Esophagus (tissue), 2 donors: ENCODE measurements at regions not wholly inside any gene's neighbourhood (a gene's known extent, or its start where the extent isn't known, plus 50 kb on each side); places are given as distances from the start of the nearest gene placed in this dataset.

ENCODE experiments used
- H3K27ac ChIP-seq, 2 donors: one replicate each; pipeline ENCODE4 v1.5.1; 2013; ENCODE audit warnings: low read depth in 2 of 2, mild to moderate bottlenecking in 2 of 2, inconsistent platforms in 1 of 2, low read length in 1 of 2, moderate library complexity in 1 of 2
- H3K27me3 ChIP-seq, 2 donors: one replicate each; pipeline ENCODE4 v1.6.1; 2013; ENCODE audit warnings: low read length in 2 of 2, control low read depth in 1 of 2, mild to moderate bottlenecking in 1 of 2; ENCODE audit not compliant: insufficient read depth in 2 of 2, control insufficient read depth in 1 of 2
- H3K36me3 ChIP-seq, 2 donors: one replicate each; pipeline ENCODE4 v1.6.1; 2013; ENCODE audit warnings: low read length in 1 of 2; ENCODE audit not compliant: control insufficient read depth in 2 of 2, insufficient read depth in 2 of 2
- H3K4me1 ChIP-seq, 2 donors: one replicate each; pipeline ENCODE4 v1.6.1; 2013; ENCODE audit warnings: low read length in 1 of 2; ENCODE audit not compliant: control insufficient read depth in 2 of 2, insufficient read depth in 2 of 2
- H3K4me3 ChIP-seq, 2 donors: one replicate each; pipeline ENCODE4 v1.5.1; 2013; ENCODE audit warnings: low read length in 2 of 2, mild to moderate bottlenecking in 2 of 2, low read depth in 1 of 2, moderate library complexity in 1 of 2
- H3K9me3 ChIP-seq, 2 donors: one replicate each; pipeline ENCODE4 v1.6.1; 2013; ENCODE audit warnings: mild to moderate bottlenecking in 2 of 2, low read depth in 1 of 2, low read length in 1 of 2, moderate library complexity in 1 of 2; ENCODE audit not compliant: control insufficient read depth in 2 of 2, insufficient read depth in 1 of 2
- WGBS, 2 donors: extraction: QIAGEN DNeasy Blood & Tissue Kit; methylation state at CpG; one replicate each; pipeline ENCODE4 v1.1.7; 2013; 5-methylcytosine and 5-hydroxymethylcytosine counted together
- donor health status: healthy with polysubstance abuse.
- donor health status: Bipolar disorder and iron deficiency.

- Histone ChIP-seq H3K9me3 (no peaks in the 10 kb centered on the region), H3K27ac (no peak overlapping the region), H3K4me1 (no peaks in the 10 kb centered on the region), H3K27me3 (no peaks in the 10 kb centered on the region), H3K36me3 (no peaks in the 10 kb centered on the region), H3K4me3 (no peak overlapping the region)
- WGBS, 2 donors = 86 to 87% methylated on average over 3 of the region's 3 CpGs
Measured at GRCh38 chr6:14848019-14848418, 397.9 kb upstream of the JARID2 start.

DNA sequence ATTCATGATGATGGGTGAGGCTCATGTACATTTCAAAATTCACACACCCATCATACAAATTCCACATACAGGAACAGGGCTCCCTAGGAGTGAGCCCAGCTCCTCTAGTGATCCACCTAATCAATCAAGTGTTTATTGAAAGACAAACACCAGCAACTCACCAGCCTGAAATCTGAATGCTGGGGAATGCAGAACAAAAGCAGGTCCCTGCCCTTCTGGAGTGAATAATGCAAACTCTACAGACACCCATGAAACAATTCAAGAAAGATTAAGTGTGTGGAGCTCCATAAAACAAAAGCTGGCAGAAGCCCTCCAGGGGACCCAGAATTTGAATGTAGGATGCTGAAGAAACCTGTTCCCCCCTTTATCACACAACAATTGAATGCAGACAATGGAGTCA, 396.7 kb upstream of the JARID2 start:
- H3K4me1 ChIP-seq = no peaks in the 10 kb centered on the region
- no peaks in the 10 kb centered on the region for H3K27me3 ChIP-seq
- H3K27ac ChIP-seq = no peak overlapping the region
- no peaks in the 10 kb centered on the region for H3K9me3 ChIP-seq
- H3K36me3 ChIP-seq = no peaks in the 10 kb centered on the region
- H3K4me3 ChIP-seq = no peak overlapping the region

DNA sequence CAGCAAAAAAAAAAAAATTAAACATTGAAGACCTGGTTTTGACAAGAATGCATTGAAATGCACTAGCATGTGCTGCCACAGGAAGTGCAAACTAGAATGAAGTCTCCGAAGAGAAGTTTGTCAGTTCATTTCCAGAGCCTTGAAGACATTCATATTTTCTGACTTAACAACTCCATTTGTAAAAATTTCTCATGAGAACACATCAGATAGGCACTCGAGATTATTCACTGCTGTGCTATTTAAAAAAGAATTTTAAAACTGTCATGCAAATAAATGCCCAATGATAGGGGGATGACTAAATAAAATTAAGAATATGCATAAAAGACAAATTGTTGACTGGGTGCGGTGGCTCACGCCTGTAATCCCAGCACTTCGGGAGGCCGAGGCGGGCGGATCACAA, 394.6 kb upstream of the JARID2 start:
- H3K27ac ChIP-seq = no peak overlapping the region
- H3K4me1 ChIP-seq = no peaks in the 10 kb centered on the region
- no peaks in the 10 kb centered on the region for H3K9me3 ChIP-seq
- 84 to 90% methylated on average over 7 to 8 of the region's 8 CpGs for WGBS, 2 donors
- H3K36me3 ChIP-seq = no peaks in the 10 kb centered on the region
- no peak overlapping the region for H3K4me3 ChIP-seq
- no peaks in the 10 kb centered on the region for H3K27me3 ChIP-seq

GRCh38 chr6:14852375-14852774, 393.5 kb upstream of the JARID2 start:
- H3K4me3 ChIP-seq = no peak overlapping the region
- H3K36me3 ChIP-seq = no peaks in the 10 kb centered on the region
- H3K27me3 ChIP-seq = no peaks in the 10 kb centered on the region
- H3K9me3 ChIP-seq = no peaks in the 10 kb centered on the region
- WGBS, 2 donors = 90 to 92% methylated on average over 5 of the region's 5 CpGs
- no peak overlapping the region for H3K27ac ChIP-seq
- H3K4me1 ChIP-seq = no peaks in the 10 kb centered on the region

DNA sequence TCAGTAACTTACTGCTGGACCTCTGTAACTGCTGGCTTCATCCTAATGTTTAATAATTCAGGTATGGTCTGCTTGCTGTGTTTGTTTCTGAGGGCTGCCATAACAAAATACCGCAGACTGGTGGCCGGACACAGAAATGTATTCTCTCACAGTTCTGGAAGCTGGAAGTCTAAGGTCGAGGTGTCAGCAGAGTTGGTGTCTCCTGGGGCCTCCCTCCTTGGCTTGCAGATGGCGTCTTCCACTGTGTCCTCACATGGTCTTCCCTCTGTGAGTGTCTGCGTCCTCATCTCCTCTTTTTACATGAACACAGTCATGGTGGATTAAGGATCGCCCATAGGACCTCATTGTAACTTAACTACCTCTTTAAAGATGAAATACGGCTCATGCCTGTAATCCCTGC, 389.7 kb upstream of the JARID2 start:
- no peak overlapping the region for H3K4me3 ChIP-seq
- no peaks in the 10 kb centered on the region for H3K4me1 ChIP-seq
- H3K36me3 ChIP-seq = no peaks in the 10 kb centered on the region
- H3K9me3 ChIP-seq = no peaks in the 10 kb centered on the region
- no peak overlapping the region for H3K27ac ChIP-seq
- no peaks in the 10 kb centered on the region for H3K27me3 ChIP-seq
- 91 to 93% methylated on average over 7 of the region's 7 CpGs for WGBS, 2 donors

DNA sequence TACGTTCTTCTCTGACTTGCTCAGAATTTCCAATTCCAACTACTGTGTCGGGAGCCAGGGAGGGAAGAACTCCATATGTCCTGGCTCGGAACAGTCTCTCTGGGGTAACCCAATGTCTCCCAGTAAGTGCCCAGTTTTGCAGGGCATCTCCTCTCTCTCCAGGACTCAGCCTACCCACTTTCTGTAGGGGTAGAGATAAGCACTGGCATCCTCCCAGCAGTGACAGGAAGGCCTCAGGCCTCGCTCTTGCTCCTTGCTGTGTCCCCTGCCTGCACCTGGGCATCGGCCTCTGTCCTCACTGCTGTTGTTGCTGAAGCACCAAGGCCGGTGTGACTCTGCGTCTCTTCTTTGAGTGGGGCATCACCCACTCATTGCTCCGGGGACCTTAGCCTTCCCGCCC, 388.9 kb upstream of the JARID2 start:
- Histone ChIP-seq H3K36me3 (no peaks in the 10 kb centered on the region), H3K27ac (no peak overlapping the region), H3K9me3 (no peaks in the 10 kb centered on the region), H3K27me3 (no peaks in the 10 kb centered on the region), H3K4me1 (no peaks in the 10 kb centered on the region), H3K4me3 (no peak overlapping the region)
- WGBS, 2 donors = 89 to 96% methylated on average over 9 of the region's 9 CpGs

DNA sequence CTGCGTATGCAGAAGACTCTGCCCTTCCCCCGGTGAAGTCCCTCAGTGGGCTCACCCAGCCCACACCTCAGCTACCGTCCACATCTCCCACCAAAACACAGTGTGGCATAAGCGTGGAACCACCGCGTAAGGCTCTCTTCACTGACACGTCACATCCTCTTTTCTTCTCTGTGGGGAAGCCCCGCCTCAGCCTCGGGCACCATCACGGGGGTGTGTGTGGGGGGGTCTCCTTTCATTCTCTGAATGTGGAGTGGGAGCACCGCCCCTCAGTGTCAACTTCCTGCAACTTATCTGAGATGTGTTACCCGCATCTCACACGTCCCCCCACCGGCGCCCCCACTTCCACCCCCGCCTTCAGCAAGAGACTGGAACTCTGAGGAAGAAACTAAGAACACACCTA, 388.4 kb upstream of the JARID2 start:
- no peaks in the 10 kb centered on the region for H3K9me3 ChIP-seq
- H3K36me3 ChIP-seq = no peaks in the 10 kb centered on the region
- H3K4me1 ChIP-seq = no peaks in the 10 kb centered on the region
- no peak overlapping the region for H3K4me3 ChIP-seq
- H3K27me3 ChIP-seq = no peaks in the 10 kb centered on the region
- H3K27ac ChIP-seq = no peak overlapping the region
- WGBS, 2 donors = 69 to 74% methylated on average over 16 of the region's 16 CpGs

- Histone ChIP-seq H3K9me3 (no peaks in the 10 kb centered on the region), H3K36me3 (no peaks in the 10 kb centered on the region), H3K4me3 (no peak overlapping the region), H3K4me1 (no peaks in the 10 kb centered on the region), H3K27ac (no peak overlapping the region), H3K27me3 (no peaks in the 10 kb centered on the region)
- WGBS, 2 donors = 81 to 82% methylated on average over 4 of the region's 4 CpGs
Measured at GRCh38 chr6:14858808-14859207, 387.1 kb upstream of the JARID2 start.

DNA sequence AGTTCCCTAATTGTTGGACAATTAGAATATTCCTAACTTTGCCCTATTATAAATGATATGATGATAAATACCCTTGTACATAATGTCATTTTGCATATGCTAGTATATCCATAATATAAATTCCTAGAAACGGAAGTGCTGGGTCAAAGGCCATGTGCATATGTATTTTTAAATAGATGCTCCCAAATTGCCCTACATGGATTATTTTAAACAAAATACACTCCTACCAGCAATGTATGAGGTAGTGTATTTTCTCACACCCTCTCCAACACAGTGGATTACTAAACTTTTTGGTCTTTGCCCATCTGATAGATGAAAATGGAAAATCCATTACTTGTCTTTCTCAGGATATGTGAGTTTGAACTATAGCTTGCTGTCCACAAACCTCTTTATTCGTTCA, 385.1 kb upstream of the JARID2 start:
- 71 to 73% methylated on average over 2 of the region's 2 CpGs for WGBS, 2 donors
- no peaks in the 10 kb centered on the region for H3K27me3 ChIP-seq

GRCh38 chr6:14861491-14861943, 384.4 kb upstream of the JARID2 start:
- Histone ChIP-seq H3K4me3 (no peak overlapping the region), H3K36me3 (no peaks in the 10 kb centered on the region), H3K4me1 (no peaks in the 10 kb centered on the region), H3K27ac (no peak overlapping the region), H3K9me3 (no peaks in the 10 kb centered on the region), H3K27me3 (no peaks in the 10 kb centered on the region)
- 82 to 92% methylated on average over 4 of the region's 4 CpGs for WGBS, 2 donors

More for the DNA sequence above, 385.1 kb upstream of the JARID2 start:
- Histone ChIP-seq H3K27ac (no peak overlapping the region), H3K4me3 (no peak overlapping the region), H3K4me1 (no peaks in the 10 kb centered on the region), H3K36me3 (no peaks in the 10 kb centered on the region), H3K9me3 (no peaks in the 10 kb centered on the region)
